ENCODE measurements at regions not wholly inside any gene's neighbourhood (a gene's known extent, or its start where the extent isn't known, plus 50 kb on each side); places are given as distances from the start of the nearest gene placed in this dataset.

- DNase-seq, result no peak
Observed at GRCh38 chr20:57938158-57939108, 228.6 kb upstream of the PMEPA1 start.

- DNase-seq, result no peak
Observed at GRCh38 chr20:57936636-57937385, 227.0 kb upstream of the PMEPA1 start.

GRCh38 chr20:57934913-57935312 lies 225.1 kb upstream of the PMEPA1 start:
- no peak for DNase-seq

- no peak for DNase-seq
Observed at GRCh38 chr20:57934007-57934805, 224.4 kb upstream of the PMEPA1 start.

GRCh38 chr20:57932227-57932864 lies 222.5 kb upstream of the PMEPA1 start:
- DNase-seq, result no peak

- no peak for DNase-seq
Observed at GRCh38 chr20:57930351-57930750, 220.5 kb upstream of the PMEPA1 start.

GRCh38 chr20:57928181-57928967 lies 218.6 kb upstream of the PMEPA1 start:
- no peak for DNase-seq

- no peak for DNase-seq
Observed at GRCh38 chr20:57927376-57927775, 217.6 kb upstream of the PMEPA1 start.

GRCh38 chr20:57922706-57923105 lies 212.9 kb upstream of the PMEPA1 start:
- no peak for DNase-seq

GRCh38 chr20:57922083-57922482 lies 212.3 kb upstream of the PMEPA1 start:
- no peak for DNase-seq

- no peak for DNase-seq
Observed at GRCh38 chr20:57921676-57922075, 211.9 kb upstream of the PMEPA1 start.

- no peak for DNase-seq
Observed at GRCh38 chr20:57920971-57921370, 211.2 kb upstream of the PMEPA1 start.

GRCh38 chr20:57919049-57919448 lies 209.2 kb upstream of the PMEPA1 start:
- no peak for DNase-seq

- DNase-seq, result no peak
Observed at GRCh38 chr20:57918551-57918950, 208.7 kb upstream of the PMEPA1 start.

- no peak for DNase-seq
Observed at GRCh38 chr20:57914205-57914604, 204.4 kb upstream of the PMEPA1 start.

GRCh38 chr20:57913156-57913930 lies 203.5 kb upstream of the PMEPA1 start:
- no peak for DNase-seq

GRCh38 chr20:57912227-57912582 lies 202.4 kb upstream of the PMEPA1 start:
- DNase-seq, result no peak

GRCh38 chr20:57911512-57912226 lies 201.9 kb upstream of the PMEPA1 start:
- DNase-seq, result no peak

- DNase-seq, result no peak
Observed at GRCh38 chr20:57910716-57911115, 200.9 kb upstream of the PMEPA1 start.

GRCh38 chr20:57909763-57910331 lies 200.0 kb upstream of the PMEPA1 start:
- no peak for DNase-seq
